HK-2 (cell line): ENCODE measurements at regions not wholly inside any gene's neighbourhood (a gene's known extent, or its start where the extent isn't known, plus 50 kb on each side); places are given as distances from the start of the nearest gene placed in this dataset.
"Not testable (repeated sequence)": the region's sequence is repeated elsewhere in the genome, so short reads cannot be mapped to it uniquely, and the experiment has no call there.

Experiments
- DNase-seq: peaks from one replicate; pipeline ENCODE4 v3.0.0-alpha.2; 2018; ENCODE audit not compliant: unreplicated experiment

DNA sequence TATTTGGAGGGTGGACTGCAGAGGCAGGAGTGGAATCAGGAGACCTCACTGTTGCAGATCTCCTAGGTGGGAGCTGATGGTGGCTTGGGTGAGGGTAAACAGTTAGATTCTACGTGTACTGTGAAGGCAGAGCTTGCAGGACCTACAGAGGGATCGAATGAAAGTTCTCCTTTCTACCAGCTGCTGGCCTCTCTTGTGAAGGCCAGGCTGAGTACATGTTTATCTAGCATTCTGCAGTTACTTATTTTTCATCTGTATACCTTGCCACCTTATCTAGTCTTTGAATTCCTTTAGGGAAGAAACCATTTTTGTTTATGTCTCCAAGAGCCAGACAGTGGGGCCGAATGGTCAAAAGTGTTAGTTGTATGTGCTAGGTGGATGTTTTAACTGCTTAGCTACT lies 57.6 kb downstream of the PTTG1 start:
- DNase-seq: no peak

GRCh38 chr5:160479926-160480325 lies 58.3 kb downstream of the PTTG1 start:
- DNase-seq: no peak

GRCh38 chr5:160480652-160481051 lies 59.0 kb downstream of the PTTG1 start:
- DNase-seq: no peak

GRCh38 chr5:160484678-160485077 lies 63.0 kb downstream of the PTTG1 start:
- DNase-seq: no peak

DNA sequence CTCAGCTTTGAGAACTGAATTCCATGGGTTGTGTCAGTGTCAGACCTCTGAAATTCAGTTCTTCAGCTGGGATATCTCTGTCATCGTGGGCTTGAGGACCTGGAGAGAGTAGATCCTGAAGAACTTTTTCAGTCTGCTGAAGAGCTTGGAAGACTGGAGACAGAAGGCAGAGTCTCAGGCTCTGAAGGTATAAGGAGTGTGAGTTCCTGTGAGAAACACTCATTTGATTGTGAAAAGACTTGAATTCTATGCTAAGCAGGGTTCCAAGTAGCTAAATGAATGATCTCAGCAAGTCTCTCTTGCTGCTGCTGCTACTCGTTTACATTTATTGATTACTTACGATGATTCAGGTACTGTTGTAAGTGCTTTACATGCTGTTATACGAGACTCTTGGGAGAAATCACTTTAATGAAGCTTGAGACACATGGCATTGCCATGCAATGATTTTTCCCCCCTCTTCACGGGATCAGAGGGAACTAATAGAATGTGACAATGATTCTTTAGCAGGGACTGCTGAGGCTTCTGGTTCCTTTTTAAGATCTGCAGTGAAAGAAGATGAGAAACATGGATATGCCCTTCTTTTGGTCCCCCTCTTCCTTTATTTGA lies 63.8 kb downstream of the PTTG1 start:
- no peak for DNase-seq

DNA sequence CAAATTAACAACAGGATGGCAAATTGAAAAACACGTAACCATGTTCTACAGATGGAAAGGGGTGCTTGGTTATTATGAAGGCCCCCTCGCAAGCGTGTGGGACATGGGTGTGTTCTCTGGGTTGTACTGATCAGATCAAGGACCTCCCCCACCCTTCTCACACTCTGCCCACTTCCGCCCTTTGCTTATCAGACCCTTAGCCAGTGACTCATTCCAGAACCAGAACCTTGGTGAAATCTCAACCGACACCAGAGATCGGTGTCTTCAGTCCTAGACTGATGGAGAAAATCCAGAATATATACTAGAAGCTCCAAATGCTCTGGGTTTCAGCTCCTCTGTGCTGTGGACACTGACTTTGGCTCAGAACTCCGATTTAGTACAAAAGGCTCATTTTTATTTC lies 64.9 kb downstream of the PTTG1 start:
- no peak for DNase-seq

DNA sequence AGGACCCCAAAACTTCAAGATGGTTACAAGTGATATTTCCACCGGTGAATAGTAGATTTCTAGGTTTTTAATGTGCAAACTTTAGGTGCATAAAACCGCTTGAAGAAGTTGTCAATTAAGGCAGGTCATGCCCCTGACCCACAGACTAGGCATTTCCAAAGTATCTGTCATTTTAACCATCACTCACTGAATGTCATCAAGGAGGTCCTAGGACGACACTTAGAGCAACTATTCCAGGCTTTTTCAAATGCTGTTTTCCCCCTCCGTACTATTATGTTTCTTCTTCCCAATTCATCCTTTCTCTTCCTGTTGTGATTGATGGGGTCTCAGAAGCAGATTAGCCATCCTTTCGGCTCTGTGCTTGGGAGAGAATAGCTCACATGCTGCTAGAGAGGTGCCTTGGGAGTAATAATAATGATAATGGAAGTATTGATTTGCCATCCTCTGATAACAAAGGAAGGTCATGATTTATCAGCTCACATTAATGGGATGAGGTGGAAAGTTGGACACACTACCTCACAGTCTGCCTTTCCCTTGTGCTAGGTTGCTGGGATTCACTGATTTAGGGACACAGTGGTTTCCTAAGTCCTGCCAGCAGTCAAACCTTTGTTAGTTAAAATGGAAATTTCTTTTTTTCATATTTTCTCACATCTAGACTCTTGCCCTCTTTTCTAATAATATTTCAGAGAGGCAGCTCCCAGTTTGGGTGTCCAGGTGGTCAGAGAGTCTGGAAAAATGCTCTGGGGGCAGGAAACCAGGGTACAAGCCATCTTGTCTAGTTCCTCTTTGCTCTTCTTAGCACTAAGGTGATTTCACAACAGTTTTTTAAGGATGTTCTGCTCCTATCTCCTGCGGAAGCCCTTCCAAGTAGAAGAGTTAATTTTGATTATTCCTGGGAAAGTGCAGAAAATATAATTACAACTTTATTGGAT lies 67.0 kb downstream of the PTTG1 start:
- DNase-seq: no peak

- no peak for DNase-seq
These were observed 69.8 kb downstream of the PTTG1 start for GRCh38 chr5:160491438-160491837.

- DNase-seq: no peak
These were observed 70.9 kb downstream of the PTTG1 start for GRCh38 chr5:160492565-160492964.

DNA sequence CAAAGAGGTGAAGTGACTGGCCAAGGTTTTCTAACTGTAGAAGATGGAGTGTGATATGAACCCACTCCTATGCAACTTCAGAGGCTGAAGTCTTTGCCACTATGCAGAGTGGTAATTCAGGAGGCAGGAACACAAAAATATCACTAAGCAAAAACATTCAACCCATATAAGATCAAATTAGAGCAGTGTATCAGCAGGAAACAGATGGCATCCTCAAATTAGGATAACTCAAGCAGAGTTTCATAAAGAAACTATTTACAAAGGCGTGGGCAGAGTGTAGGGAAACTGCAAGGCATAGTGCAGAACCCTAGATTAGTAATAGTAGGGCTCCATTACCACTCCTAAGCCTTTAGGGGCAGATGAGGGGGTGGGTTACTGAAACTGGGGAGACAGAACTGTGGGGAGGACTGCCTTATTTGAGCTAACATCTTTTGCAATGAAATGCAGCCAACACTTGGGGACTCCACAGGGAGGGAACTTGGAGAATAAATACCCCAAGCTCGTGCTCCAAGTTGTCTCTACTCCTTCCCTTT lies 72.2 kb downstream of the PTTG1 start:
- DNase-seq: no peak

DNA sequence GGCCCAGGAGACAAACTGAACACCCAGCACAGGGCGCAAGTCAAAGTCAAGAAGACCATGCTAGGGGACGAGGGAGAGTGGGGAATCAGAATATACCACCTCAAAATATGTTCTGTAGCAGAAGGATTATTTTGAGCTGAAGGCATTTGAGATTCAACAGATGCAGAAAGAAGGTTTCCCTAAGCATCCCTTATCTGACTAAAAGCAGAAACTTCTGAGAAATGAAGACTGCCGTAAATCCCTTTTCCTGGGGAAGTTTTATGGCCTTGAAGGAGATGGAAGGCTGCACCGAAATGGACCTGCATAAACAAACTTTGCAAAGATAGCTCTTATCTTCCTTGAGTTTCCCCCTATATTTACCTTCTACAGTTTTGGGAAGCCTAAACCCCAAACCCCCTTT lies 72.8 kb downstream of the PTTG1 start:
- DNase-seq: no peak

DNA sequence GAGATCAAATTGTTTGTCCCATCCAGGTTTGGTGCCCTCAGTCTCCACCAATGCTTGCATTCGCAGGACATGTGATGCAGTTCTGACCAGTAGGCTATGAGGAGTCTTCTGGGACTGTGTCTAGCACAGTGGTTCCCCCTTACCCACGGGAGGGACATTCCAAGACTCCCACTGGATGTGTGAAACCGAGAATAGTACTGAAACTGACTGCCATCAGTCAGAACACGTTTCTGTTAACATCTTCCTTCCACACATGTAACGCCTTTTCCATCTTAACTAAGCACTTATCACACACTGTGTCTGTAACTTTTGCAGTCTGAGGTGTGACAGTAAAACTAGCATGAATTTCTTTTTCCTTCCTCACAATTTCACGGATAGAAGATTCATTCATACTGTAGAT lies 74.7 kb downstream of the PTTG1 start:
- no peak for DNase-seq

DNA sequence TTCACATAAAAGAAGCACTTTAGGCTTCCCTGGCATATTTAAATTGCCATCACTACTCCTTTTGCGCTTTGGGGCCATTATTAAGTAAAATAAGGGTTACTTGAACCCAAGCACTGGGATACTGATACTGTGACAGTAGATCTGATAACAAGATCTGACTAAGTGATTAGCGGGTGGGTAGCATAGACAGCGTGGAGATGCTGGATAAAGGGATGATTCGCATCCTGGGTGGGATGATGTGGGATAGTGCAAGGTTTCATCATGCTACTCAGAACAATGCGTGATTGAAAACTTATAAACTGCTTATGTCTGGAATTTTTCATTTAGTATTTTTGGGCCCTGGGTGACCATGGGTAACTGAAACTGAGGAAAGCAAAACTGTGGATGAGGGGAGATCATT lies 75.1 kb downstream of the PTTG1 start:
- no peak for DNase-seq

GRCh38 chr5:160497878-160498277 lies 76.2 kb downstream of the PTTG1 start:
- no peak for DNase-seq

DNA sequence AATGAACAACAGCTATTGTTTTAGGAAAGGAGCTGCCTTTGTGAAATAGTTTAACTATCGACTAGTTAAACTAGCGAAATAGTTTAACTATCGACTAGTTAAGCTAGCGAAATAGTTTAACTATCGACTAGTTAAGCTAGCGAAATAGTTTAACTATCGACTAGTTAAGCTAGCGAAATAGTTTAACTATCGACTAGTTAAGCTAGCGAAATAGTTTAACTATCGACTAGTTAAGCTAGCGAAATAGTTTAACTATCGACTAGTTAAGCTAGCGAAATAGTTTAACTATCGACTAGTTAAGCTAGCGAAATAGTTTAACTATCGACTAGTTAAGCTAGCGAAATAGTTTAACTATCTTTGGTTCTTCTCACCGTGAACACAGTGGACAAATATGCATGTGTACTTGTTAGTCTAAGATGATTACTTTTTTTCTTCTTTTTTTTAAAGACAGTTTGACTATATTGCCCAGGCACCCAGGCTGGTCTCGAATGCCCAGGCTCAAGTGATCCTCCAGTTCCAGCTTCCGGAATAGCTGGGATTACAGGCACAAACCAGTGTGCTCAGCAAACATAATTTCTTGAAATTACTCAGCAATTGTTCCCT lies 76.9 kb downstream of the PTTG1 start:
- DNase-seq: not testable (repeated sequence)

DNA sequence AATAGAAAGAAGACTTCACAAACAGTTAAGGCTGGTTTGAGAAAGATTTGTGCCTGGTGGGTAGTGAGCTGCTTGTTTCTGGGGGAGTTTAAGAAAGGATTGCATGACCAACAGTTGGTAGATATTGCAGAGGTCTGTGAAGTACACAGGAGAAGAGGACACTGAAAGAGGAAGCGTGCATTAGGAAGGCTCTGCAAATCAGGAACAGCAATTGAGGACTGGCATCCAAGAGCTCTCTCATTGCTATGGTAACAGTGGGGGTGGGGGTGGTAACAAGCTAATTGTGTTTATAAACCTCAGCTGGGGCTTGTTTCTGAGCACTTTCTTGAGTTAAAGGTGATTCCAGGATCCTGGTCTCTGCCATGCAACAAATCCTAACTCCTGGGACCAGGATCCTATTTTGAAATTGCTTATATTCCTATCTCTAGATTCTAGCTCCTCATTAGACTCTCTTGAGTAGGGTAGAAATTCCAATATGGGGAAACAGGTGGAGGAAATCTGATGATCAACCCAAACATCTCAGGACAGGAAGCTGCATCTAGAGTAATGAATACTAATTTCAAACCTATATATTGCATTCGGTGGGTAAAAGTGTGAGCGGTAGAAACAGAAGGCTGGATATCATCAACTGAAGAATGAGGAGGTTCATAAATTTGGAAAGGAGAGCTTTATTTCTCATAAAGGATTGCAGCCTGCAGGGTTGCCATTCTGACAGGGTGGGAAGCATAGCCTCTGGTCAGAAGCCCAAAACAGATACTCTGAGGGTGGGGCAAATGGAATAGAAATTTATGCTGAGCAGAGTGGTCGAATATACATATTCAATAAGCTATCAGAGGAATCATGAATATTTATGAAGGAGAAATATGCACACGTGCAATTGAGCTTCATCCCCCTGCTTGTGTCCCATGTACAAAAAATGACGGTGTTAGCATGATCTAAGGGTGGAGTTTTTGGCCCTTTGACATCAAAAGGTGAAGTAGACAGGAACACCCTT lies 79.4 kb downstream of the PTTG1 start:
- no peak for DNase-seq

GRCh38 chr5:160504906-160505305 lies 83.3 kb downstream of the PTTG1 start:
- DNase-seq: no peak

GRCh38 chr5:160506006-160507004 lies 84.7 kb downstream of the PTTG1 start:
- no peak for DNase-seq

GRCh38 chr5:160507221-160507721 lies 85.6 kb downstream of the PTTG1 start:
- peak; percentile 9 for DNase-seq

- peak; percentile 44 for DNase-seq
These were observed 87.2 kb downstream of the PTTG1 start for GRCh38 chr5:160508780-160509361.
